Heart left ventricle (tissue), 13 donors: ENCODE measurements at regions not wholly inside any gene's neighbourhood (a gene's known extent, or its start where the extent isn't known, plus 50 kb on each side); places are given as distances from the start of the nearest gene placed in this dataset.

Experiments used
- CTCF ChIP-seq, 12 donors: fragments of 200-600 bp; sonication (generic) in 4 of 12; IDR thresholded peaks; one replicate each; pipeline versions ENCODE4 v1.5.0 to v1.8.0; 2018 to 2022; ENCODE audit warnings: antibody characterized with exemption in 12 of 12, mild to moderate bottlenecking in 5 of 12
- POLR2A ChIP-seq, 2 donors: fragments of 450-650 bp; IDR thresholded peaks; one replicate each; pipeline ENCODE4 v1.6.1; 2017; ENCODE audit warnings: antibody characterized with exemption in 2 of 2, mild to moderate bottlenecking in 2 of 2, moderate library complexity in 2 of 2
- donor health status: ischemic (EF 13 %, LVEDD 7.1; RV severe dilation, severe dysfunction).
- donor health status: DM: no; HTN: yes; CAD: no.
- donor health status: DM: no; HTN: no; CAD: no.
- donor health status: ischemic (EF 25% LVEDD 6.9; RV normal size, moderate dysfunction).
- donor health status: ischemic (EF 25% LVEDD 5.7; RV mildly dilated, moderate dysfunction).
- donor health status: ischemic (EF 35%, LVEDD 5.7; RV mildly dilated, moderate dysfunction).
- donor health status: nonischemic (EF 11% LVEDD 7.7; RV severe dilation, severe dysfunction).
- donor health status: DM: yes; HTN: yes; CAD: no.
- donor health status: PGD.
- donor health status: ischemic (EF 29% LVEDD 5.4; RV normal size, mild dysfunction).
- donor health status: nonischemic (EF 23%, LVEDD 6.1; RV moderate dilation, normal function).

- TF ChIP-seq CTCF (IDR thresholded peaks at IDR 0.05): no peak
- no peak for TF ChIP-seq POLR2A (IDR thresholded peaks at IDR 0.05)
These were observed 102.3 kb upstream of the BMP2 start for GRCh38 chr20:6665161-6665560.
